WTC11 (cell line): ENCODE measurements at regions not wholly inside any gene's neighbourhood (a gene's known extent, or its start where the extent isn't known, plus 50 kb on each side); places are given as distances from the start of the nearest gene placed in this dataset.

ENCODE experiments used
- JUN ChIP-seq: sonication (generic); formaldehyde crosslinking; IDR thresholded peaks from 2 replicates; pipeline ENCODE4 v1.8.0; 2023; ENCODE audit warnings: mild to moderate bottlenecking, missing genetic modification reagents
- NR2C2 ChIP-seq: sonication (generic); formaldehyde crosslinking; IDR thresholded peaks from 2 replicates; pipeline ENCODE4 v1.8.0; 2022; ENCODE audit warnings: mild to moderate bottlenecking, missing genetic modification reagents
- RORB ChIP-seq: fragments of 250-450 bp; sonication (Bioruptor Pico); IDR thresholded peaks from 2 replicates; pipeline ENCODE4 v1.9.0; 2021; ENCODE audit warnings: mild to moderate bottlenecking
- SMAD3 ChIP-seq: sonication (generic); formaldehyde crosslinking; IDR thresholded peaks from 2 replicates; pipeline ENCODE4 v1.8.0; 2022; ENCODE audit warnings: missing genetic modification reagents, mild to moderate bottlenecking, borderline replicate concordance
- TF ChIP-seq, protein P1 (sequence below): sonication (generic); formaldehyde crosslinking; IDR thresholded peaks from 2 replicates; pipeline ENCODE4 v1.8.0; 2022; ENCODE audit warnings: mild to moderate bottlenecking, missing genetic modification reagents
- TF ChIP-seq, protein P2 (sequence below): sonication (generic); formaldehyde crosslinking; IDR thresholded peaks from 2 replicates; pipeline ENCODE4 v1.8.1; 2023; ENCODE audit warnings: mild to moderate bottlenecking, missing genetic modification reagents
- TF ChIP-seq, protein P3 (sequence below): sonication (generic); formaldehyde crosslinking; IDR thresholded peaks from 2 replicates; pipeline ENCODE4 v1.8.1; 2023; ENCODE audit warnings: mild to moderate bottlenecking, missing genetic modification reagents, borderline replicate concordance
- TF ChIP-seq, protein P4 (sequence below): sonication (generic); formaldehyde crosslinking; IDR thresholded peaks from 2 replicates; pipeline ENCODE4 v1.8.0; 2023; ENCODE audit warnings: missing genetic modification reagents, mild to moderate bottlenecking, borderline replicate concordance
- TF ChIP-seq, protein P5 (sequence below): sonication (generic); formaldehyde crosslinking; conservative IDR thresholded peaks from 2 replicates; pipeline ENCODE4 v1.8.1; 2023; ENCODE audit warnings: mild to moderate bottlenecking, low read depth, missing genetic modification reagents, moderate library complexity
- TF ChIP-seq, protein P6 (sequence below): fragments of 200-600 bp; IDR thresholded peaks from 2 replicates; pipeline ENCODE4 v1.8.0; 2022; ENCODE audit warnings: antibody characterized with exemption
- TF ChIP-seq, protein P7 (sequence below): sonication (generic); formaldehyde crosslinking; IDR thresholded peaks from 2 replicates; pipeline ENCODE4 v1.8.1; 2023; ENCODE audit warnings: mild to moderate bottlenecking, missing genetic modification reagents, moderate library complexity

DNA sequence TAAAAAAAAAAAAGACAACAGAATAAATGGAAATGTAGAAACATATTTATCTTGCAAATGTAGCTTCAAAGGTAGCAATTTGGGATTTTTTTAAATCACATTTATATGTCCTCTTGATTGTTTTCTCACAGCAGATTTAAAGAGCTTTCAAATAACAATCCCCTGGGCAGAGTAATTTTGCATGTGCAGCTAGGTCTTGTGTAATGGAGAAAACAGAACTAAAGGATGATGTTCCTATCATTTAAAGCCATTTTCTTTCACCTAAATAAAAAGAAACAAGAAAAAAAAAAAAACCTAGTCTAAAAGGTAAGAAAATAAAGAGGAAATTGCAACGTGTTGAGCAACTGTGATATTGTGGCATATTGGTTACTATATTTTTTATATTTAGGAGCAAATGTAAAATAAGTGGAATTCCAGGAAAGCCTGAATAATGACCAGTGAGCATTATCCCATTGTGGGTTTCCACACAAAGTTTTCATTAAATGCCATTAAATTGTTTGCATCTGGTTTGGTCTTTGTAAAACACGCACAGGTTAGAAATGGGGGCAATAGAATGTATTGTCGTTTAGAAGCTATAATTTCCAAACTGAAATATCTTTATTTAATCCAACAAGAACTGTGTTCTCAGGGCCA lies 215.6 kb downstream of the SLC6A15 start:
- TF ChIP-seq RORB (no peak), NR2C2 (CRISPR knock-in tag) (no peak), JUN (CRISPR knock-in tag) (no peak), SMAD3 (CRISPR knock-in tag) (no peak)
- TF ChIP-seq, protein P1, sequence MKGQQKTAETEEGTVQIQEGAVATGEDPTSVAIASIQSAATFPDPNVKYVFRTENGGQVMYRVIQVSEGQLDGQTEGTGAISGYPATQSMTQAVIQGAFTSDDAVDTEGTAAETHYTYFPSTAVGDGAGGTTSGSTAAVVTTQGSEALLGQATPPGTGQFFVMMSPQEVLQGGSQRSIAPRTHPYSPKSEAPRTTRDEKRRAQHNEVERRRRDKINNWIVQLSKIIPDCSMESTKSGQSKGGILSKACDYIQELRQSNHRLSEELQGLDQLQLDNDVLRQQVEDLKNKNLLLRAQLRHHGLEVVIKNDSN (CRISPR knock-in tag): no peak
- TF ChIP-seq, protein P2, sequence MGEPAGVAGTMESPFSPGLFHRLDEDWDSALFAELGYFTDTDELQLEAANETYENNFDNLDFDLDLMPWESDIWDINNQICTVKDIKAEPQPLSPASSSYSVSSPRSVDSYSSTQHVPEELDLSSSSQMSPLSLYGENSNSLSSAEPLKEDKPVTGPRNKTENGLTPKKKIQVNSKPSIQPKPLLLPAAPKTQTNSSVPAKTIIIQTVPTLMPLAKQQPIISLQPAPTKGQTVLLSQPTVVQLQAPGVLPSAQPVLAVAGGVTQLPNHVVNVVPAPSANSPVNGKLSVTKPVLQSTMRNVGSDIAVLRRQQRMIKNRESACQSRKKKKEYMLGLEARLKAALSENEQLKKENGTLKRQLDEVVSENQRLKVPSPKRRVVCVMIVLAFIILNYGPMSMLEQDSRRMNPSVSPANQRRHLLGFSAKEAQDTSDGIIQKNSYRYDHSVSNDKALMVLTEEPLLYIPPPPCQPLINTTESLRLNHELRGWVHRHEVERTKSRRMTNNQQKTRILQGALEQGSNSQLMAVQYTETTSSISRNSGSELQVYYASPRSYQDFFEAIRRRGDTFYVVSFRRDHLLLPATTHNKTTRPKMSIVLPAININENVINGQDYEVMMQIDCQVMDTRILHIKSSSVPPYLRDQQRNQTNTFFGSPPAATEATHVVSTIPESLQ (CRISPR knock-in tag): no peak
- TF ChIP-seq, protein P3, sequence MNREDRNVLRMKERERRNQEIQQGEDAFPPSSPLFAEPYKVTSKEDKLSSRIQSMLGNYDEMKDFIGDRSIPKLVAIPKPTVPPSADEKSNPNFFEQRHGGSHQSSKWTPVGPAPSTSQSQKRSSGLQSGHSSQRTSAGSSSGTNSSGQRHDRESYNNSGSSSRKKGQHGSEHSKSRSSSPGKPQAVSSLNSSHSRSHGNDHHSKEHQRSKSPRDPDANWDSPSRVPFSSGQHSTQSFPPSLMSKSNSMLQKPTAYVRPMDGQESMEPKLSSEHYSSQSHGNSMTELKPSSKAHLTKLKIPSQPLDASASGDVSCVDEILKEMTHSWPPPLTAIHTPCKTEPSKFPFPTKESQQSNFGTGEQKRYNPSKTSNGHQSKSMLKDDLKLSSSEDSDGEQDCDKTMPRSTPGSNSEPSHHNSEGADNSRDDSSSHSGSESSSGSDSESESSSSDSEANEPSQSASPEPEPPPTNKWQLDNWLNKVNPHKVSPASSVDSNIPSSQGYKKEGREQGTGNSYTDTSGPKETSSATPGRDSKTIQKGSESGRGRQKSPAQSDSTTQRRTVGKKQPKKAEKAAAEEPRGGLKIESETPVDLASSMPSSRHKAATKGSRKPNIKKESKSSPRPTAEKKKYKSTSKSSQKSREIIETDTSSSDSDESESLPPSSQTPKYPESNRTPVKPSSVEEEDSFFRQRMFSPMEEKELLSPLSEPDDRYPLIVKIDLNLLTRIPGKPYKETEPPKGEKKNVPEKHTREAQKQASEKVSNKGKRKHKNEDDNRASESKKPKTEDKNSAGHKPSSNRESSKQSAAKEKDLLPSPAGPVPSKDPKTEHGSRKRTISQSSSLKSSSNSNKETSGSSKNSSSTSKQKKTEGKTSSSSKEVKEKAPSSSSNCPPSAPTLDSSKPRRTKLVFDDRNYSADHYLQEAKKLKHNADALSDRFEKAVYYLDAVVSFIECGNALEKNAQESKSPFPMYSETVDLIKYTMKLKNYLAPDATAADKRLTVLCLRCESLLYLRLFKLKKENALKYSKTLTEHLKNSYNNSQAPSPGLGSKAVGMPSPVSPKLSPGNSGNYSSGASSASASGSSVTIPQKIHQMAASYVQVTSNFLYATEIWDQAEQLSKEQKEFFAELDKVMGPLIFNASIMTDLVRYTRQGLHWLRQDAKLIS (CRISPR knock-in tag): no peak
- TF ChIP-seq, protein P4, sequence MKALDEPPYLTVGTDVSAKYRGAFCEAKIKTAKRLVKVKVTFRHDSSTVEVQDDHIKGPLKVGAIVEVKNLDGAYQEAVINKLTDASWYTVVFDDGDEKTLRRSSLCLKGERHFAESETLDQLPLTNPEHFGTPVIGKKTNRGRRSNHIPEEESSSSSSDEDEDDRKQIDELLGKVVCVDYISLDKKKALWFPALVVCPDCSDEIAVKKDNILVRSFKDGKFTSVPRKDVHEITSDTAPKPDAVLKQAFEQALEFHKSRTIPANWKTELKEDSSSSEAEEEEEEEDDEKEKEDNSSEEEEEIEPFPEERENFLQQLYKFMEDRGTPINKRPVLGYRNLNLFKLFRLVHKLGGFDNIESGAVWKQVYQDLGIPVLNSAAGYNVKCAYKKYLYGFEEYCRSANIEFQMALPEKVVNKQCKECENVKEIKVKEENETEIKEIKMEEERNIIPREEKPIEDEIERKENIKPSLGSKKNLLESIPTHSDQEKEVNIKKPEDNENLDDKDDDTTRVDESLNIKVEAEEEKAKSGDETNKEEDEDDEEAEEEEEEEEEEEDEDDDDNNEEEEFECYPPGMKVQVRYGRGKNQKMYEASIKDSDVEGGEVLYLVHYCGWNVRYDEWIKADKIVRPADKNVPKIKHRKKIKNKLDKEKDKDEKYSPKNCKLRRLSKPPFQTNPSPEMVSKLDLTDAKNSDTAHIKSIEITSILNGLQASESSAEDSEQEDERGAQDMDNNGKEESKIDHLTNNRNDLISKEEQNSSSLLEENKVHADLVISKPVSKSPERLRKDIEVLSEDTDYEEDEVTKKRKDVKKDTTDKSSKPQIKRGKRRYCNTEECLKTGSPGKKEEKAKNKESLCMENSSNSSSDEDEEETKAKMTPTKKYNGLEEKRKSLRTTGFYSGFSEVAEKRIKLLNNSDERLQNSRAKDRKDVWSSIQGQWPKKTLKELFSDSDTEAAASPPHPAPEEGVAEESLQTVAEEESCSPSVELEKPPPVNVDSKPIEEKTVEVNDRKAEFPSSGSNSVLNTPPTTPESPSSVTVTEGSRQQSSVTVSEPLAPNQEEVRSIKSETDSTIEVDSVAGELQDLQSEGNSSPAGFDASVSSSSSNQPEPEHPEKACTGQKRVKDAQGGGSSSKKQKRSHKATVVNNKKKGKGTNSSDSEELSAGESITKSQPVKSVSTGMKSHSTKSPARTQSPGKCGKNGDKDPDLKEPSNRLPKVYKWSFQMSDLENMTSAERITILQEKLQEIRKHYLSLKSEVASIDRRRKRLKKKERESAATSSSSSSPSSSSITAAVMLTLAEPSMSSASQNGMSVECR (CRISPR knock-in tag): no peak
- TF ChIP-seq, protein P5, sequence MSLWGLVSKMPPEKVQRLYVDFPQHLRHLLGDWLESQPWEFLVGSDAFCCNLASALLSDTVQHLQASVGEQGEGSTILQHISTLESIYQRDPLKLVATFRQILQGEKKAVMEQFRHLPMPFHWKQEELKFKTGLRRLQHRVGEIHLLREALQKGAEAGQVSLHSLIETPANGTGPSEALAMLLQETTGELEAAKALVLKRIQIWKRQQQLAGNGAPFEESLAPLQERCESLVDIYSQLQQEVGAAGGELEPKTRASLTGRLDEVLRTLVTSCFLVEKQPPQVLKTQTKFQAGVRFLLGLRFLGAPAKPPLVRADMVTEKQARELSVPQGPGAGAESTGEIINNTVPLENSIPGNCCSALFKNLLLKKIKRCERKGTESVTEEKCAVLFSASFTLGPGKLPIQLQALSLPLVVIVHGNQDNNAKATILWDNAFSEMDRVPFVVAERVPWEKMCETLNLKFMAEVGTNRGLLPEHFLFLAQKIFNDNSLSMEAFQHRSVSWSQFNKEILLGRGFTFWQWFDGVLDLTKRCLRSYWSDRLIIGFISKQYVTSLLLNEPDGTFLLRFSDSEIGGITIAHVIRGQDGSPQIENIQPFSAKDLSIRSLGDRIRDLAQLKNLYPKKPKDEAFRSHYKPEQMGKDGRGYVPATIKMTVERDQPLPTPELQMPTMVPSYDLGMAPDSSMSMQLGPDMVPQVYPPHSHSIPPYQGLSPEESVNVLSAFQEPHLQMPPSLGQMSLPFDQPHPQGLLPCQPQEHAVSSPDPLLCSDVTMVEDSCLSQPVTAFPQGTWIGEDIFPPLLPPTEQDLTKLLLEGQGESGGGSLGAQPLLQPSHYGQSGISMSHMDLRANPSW (CRISPR knock-in tag): no peak
- TF ChIP-seq, protein P6, sequence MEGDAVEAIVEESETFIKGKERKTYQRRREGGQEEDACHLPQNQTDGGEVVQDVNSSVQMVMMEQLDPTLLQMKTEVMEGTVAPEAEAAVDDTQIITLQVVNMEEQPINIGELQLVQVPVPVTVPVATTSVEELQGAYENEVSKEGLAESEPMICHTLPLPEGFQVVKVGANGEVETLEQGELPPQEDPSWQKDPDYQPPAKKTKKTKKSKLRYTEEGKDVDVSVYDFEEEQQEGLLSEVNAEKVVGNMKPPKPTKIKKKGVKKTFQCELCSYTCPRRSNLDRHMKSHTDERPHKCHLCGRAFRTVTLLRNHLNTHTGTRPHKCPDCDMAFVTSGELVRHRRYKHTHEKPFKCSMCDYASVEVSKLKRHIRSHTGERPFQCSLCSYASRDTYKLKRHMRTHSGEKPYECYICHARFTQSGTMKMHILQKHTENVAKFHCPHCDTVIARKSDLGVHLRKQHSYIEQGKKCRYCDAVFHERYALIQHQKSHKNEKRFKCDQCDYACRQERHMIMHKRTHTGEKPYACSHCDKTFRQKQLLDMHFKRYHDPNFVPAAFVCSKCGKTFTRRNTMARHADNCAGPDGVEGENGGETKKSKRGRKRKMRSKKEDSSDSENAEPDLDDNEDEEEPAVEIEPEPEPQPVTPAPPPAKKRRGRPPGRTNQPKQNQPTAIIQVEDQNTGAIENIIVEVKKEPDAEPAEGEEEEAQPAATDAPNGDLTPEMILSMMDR: no peak
- TF ChIP-seq, protein P7, sequence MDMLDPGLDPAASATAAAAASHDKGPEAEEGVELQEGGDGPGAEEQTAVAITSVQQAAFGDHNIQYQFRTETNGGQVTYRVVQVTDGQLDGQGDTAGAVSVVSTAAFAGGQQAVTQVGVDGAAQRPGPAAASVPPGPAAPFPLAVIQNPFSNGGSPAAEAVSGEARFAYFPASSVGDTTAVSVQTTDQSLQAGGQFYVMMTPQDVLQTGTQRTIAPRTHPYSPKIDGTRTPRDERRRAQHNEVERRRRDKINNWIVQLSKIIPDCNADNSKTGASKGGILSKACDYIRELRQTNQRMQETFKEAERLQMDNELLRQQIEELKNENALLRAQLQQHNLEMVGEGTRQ (CRISPR knock-in tag): no peak
